DMS79 (cell line): ENCODE measurements at regions not wholly inside any gene's neighbourhood (a gene's known extent, or its start where the extent isn't known, plus 50 kb on each side); places are given as distances from the start of the nearest gene placed in this dataset.
"Not testable (repeated sequence)": the region's sequence is repeated elsewhere in the genome, so short reads cannot be mapped to it uniquely, and the experiment has no call there.

Source experiments
- DNase-seq: peaks from one replicate; lab custom pipeline; 2025; lab: John Stamatoyannopoulos, UW

DNA sequence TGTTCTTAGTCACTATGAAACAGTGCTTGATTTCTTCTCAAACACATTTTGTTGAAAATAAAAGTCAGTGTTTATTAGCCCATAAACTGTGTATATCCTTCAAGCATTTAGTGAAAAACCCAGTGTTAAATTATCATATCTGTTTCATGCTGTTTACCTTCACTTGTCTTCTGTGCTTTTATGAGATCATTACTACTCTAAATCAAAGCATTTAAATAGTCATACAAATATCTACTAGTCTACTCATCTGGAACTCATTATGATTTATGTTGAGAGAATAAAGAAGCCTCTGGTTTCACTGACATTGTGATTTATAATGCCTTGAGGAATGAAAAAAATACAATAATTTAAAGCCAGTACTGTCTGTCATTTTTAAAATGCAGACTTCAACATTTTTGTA lies 366.5 kb downstream of the SLCO4C1 start:
- no peak for DNase-seq

GRCh38 chr5:101917166-101917565 lies 378.9 kb downstream of the SLCO4C1 start:
- no peak for DNase-seq

GRCh38 chr5:101915554-101915953 lies 380.5 kb downstream of the SLCO4C1 start:
- DNase-seq, result no peak

- no peak for DNase-seq
Observed at GRCh38 chr5:101904736-101905135, 391.3 kb downstream of the SLCO4C1 start.

GRCh38 chr5:101897914-101898313 lies 398.2 kb downstream of the SLCO4C1 start:
- no peak for DNase-seq

- DNase-seq, result no peak
Observed at GRCh38 chr5:101894985-101895384, 401.1 kb downstream of the SLCO4C1 start.

DNA sequence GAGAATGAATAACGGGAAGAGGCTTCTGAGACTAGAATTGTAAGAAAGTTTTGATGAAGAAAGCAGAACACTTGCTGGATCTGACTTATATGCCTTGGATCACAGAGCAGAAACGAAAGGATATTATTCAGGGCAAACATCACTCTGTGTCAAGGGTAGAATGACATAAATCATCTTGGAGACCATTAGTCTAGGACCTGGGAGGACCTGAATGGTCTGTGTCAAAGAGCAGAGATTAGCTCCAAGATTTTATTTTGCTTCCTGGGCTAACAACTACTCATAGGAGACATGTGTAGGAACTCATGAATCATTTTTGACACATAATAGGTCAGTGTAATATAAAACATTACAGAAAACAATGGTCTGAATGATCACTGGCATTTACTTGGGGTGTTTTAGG lies 417.9 kb downstream of the SLCO4C1 start:
- no peak for DNase-seq

DNA sequence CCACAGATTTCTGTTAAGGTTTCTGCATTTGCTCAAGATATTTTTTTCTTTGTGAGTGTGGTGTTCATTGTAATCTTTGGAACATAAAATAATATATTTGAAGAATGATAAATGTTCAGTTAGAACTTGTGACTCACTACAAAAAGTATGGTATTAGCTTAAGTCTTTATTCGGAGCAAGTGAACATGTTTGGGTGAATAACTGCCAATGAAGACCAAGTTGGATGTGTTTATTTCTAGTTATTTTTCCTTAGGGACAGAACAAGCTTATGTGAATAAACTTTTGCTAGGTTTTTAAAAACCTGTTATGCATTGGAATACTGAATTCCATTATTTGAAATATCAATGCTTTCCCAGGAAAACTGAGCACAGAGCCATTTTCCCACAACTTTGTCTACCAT lies 418.6 kb downstream of the SLCO4C1 start:
- DNase-seq, result no peak

- no peak for DNase-seq
Observed at GRCh38 chr5:101866473-101866872, 429.6 kb downstream of the SLCO4C1 start.

DNA sequence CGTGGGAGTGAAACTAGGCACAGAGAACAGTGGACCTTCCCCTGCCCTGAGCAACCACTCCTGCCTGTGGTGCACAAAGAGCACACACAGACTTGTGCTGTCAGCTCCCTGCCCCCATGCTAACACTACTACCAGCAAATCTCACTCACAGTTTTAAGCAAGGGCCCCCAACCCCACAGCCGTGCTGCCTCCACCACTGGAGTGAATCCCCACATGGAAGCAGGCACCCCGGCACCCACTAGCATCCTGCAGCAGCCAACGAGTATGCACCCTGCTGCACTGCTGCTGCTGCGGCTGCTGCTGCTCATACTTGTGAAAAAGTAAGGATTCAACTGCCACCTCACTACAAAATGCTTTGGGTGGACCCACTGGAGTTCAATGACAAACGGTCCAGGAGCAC lies 435.5 kb downstream of the SLCO4C1 start:
- DNase-seq, result no peak

DNA sequence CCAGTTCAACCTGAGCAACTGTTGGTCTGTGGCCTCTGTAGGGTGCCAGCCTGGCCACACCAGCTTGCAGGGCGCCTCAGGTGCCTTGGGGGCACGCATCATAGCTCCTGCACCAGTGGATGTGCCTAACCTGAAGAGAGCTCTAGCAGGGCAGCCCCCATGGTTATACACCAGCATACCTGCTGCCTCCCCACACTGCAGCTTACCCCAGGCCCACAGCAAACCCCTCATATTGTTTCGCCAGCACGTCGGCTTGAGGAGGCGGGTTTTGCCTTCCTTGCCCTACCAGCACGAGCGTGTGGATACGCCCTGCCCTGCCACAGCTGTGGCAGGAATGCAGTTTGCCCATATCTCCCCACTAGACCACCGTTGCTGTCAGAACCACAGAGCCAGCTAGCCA lies 435.9 kb downstream of the SLCO4C1 start:
- DNase-seq, result no peak

- DNase-seq, result no peak
Observed at GRCh38 chr5:101846496-101846895, 449.6 kb downstream of the SLCO4C1 start.

DNA sequence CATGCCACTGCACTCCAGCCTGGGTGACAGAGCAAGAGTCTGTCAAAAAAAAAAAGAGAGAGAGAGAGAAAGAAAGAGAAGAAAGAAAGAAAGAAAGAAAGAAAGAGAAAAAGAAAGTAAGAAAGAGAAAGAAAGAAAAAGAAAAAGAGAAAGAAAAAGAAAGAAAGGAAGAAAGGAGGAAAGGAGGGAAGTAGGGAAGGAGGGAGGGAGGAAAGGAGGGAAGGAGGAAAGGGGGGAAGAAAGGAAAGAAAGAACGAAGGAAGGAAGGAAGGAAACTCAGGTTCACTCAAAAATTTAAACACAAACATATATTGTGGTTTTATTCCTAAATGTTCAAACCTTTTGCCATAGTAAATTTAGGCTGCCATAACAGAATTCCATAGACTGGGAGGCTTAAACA lies 453.0 kb downstream of the SLCO4C1 start:
- no peak for DNase-seq

DNA sequence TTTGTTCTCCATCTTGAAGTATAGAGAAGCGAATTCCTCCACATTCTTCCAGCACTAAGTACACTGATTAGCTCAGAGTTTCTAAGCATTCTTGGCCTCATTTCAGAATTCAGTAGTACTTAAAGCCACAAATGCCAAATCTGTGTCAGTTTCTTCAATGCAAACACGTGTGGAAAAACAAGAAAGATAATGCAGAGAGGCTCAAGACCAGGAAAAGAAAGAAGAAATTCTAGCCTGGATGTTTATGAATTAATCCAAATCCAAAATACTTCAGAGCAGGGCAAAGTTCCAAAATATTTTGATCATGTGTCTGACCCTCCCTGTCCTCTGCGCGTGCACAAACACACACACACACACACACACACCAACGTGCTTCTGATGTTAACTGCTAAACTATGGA lies 457.6 kb downstream of the SLCO4C1 start:
- DNase-seq, result no peak

DNA sequence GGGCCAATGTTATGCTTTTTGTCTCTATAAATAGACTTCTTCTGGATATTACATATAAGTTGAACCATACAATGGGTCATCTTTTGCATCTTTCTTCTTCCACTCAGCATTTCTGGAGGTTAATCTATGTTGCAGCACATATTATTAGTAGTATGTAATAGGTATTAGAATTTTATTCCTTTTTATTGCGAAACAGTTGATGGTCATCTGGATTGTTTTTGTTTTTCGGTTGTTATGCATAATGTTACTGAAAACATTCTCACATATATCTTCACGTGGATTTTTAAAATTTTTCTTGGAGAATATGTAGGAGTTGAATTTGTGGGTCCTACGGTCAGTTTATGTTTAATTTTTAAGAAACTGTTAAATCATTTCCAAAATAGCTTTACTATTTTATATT lies 466.8 kb downstream of the SLCO4C1 start:
- DNase-seq, result no peak

DNA sequence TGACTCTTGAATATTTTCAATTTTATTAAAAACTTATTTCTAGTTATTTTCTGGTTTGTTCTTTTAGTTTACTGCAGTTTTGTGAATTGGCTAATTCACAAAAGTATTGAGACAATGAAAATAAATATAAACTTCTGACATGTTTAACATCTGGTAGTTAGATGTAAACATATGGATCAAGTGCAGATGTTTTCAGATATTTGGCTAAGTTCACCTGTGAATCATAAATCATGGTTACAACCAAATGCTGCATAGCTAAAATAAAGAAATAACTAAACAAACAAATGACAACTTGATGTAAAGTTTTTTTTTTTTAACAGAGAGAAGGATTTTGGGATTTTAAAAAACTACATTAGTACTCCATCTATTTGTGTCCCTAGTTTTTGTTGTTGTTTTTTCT lies 484.6 kb downstream of the SLCO4C1 start:
- no peak for DNase-seq

DNA sequence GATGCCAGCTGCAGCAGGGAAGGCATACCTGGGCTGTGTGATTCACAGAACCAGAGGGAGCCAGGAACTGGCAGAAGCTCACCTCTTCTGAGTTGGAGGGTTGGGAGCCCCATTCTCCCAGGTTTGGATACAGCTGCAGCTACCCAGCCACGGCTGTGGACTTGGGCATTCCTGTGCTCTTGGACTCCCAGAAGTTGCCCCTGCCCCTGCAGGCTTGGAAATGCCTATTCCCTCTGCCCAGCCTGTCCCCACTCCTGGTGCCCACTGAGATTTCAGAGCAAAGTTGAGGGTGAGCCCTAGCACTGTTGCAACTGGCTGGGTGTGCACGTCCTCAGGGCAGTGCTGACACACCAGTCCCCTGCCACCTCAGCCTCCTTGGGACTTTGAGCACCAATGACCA lies 489.7 kb downstream of the SLCO4C1 start:
- DNase-seq, result no peak

- DNase-seq, result no peak
Observed at GRCh38 chr5:101796427-101796826, 499.7 kb downstream of the SLCO4C1 start.

- DNase-seq, result no peak
Observed at GRCh38 chr5:101788797-101789196, 507.3 kb downstream of the SLCO4C1 start.

DNA sequence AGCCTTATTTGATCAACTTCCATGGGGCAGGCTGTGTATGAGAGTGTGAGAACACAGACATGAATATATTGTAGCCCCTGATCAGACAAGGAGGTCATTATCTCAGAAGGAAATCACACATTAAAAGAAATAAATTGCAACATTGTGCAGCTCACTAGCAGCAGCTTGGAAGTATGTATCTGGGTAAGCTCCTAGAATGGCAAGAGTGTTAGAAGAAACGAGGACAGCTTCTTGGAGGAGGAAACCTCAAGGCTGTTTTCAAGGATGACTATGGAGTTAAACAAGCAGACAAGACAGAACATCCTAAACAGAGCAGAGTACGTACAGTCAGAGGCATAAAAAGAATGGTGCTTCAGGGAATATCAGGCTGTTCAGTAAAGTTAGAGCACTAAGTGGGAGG lies 511.0 kb downstream of the SLCO4C1 start:
- no peak for DNase-seq

DNA sequence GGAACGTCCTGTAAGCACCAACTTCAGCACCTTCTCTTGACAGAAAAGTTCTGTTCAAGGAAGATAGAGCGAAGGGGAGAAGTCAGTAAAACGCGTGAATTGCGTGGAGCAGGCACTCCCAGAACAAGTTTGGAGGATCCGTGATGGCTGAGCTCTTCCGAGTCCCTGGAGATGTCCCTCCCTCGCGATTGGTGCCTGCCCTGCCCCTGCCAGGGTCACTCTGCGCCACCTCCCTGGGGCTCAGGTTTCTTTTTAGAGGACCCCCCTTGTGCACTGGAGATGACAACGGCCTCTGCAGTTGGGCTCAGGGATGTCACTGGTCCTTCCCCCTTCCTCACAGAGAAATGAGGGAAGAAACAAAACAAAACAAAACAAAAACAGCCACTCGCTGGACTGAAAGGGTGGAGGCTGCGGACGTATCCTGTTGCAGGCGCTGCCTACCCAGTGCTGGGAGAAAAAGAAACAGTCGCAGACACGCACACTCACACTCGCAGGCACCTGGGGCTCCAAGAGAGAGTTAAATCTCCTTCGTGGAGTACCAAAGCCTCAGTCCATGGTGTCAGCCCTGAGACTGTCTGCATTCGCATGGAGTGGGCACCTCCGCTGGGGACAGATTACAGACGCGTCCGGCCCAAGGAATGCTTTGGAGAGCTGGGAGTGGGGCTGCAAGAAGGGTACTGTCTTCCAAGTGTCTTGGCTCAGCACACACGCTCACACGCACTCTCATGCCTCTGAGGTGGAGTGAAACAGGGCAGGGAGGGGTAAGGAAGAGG lies 512.7 kb downstream of the SLCO4C1 start:
- DNase-seq, result peak; percentile 6

GRCh38 chr5:101782352-101783103 lies 513.6 kb downstream of the SLCO4C1 start:
- DNase-seq, result no peak

DNA sequence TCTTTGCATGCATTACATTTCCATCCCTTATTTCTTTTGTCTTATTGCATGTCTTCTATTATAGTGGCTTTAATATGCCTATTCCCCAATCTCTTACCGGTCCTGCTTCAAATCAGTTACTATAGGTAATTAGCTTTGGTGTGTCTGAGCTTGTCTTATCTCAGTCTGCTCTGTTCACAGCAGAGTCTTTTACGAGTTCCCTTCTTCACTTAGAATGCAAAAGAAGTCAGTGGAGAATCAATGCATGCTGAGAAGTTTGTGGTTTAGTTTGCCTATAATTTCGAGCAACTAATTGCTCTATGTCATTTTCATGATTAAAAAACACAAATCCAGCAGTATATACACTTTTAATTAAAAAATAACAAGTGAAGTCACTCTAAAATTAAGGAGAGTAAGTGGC lies 545.0 kb downstream of the SLCO4C1 start:
- no peak for DNase-seq

GRCh38 chr5:101743000-101743399 lies 553.1 kb downstream of the SLCO4C1 start:
- DNase-seq, result not testable (repeated sequence)
